GM12892 (cell line): ENCODE measurements at regions not wholly inside any gene's neighbourhood (a gene's known extent, or its start where the extent isn't known, plus 50 kb on each side); places are given as distances from the start of the nearest gene placed in this dataset.

Experiments used
- POLR2A ChIP-seq: IDR thresholded peaks from 2 replicates; pipeline ENCODE4 v1.6.1; 2011; ENCODE audit warnings: low read depth, low read length, control low read depth
- POLR2AphosphoS5 ChIP-seq: IDR thresholded peaks from 2 replicates; pipeline ENCODE4 v1.6.1; 2011; ENCODE audit warnings: low read depth, low read length, control low read depth

DNA sequence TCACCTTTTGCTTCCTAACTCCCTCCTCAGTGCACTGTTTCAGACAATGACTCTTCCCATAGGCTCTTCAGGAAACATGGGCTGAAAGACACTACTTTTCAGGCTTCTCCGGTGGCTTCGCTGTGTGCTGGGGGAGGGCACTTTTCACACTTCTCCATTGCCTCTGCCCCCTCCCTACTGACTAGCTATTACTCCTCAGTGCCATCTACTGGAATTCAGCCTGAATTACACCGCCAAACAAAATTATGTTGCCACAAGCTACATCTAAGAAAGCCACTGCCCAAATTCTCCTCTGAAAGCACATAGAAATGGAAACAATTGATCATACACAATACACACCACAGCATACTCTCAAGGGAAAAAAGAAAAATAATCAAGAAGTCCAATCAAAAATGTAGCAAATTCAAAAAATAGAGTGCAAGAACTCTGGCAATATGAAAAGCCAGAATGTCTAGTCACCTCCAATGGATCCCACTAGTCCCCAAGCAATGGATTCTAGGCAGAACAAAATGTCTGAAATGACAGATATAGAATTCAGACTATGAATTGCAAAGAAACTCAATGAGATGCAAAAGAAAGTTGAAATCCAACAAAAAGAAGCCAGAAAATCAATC, 1139.4 kb upstream of the GYPC start:
- TF ChIP-seq POLR2AphosphoS5 (no peak), POLR2A (no peak)
